Trophoblast cell (in vitro differentiated cells and primary cell): ENCODE measurements at regions not wholly inside any gene's neighbourhood (a gene's known extent, or its start where the extent isn't known, plus 50 kb on each side); places are given as distances from the start of the nearest gene placed in this dataset.

Experiments
- DNase-seq, 2 donors: peaks; one replicate each; pipeline ENCODE4 v3.0.0-alpha.2; 2016
- H2AFZ ChIP-seq: 2 replicates; pipeline ENCODE4 v1.6.1; 2013; ENCODE audit warnings: low read length, moderate library complexity, mild to moderate bottlenecking; ENCODE audit not compliant: insufficient read depth, poor library complexity
- H2AK5ac ChIP-seq: 2 replicates; pipeline ENCODE4 v1.6.1; 2013; ENCODE audit warnings: mild to moderate bottlenecking, low read length
- H2BK120ac ChIP-seq: 2 replicates; pipeline ENCODE4 v1.6.1; 2013; ENCODE audit warnings: low read length, mild to moderate bottlenecking, moderate library complexity; ENCODE audit not compliant: insufficient read depth, poor library complexity
- H2BK12ac ChIP-seq: 2 replicates; pipeline ENCODE4 v1.6.1; 2013; ENCODE audit warnings: mild to moderate bottlenecking, low read length, moderate library complexity
- H2BK5ac ChIP-seq: 2 replicates; pipeline ENCODE4 v1.6.1; 2013; ENCODE audit warnings: low read length, low read depth, moderate library complexity, mild to moderate bottlenecking; ENCODE audit not compliant: poor library complexity
- H3K14ac ChIP-seq: 2 replicates; pipeline ENCODE4 v1.6.1; 2013; ENCODE audit warnings: mild to moderate bottlenecking, low read length
- H3K18ac ChIP-seq: 2 replicates; pipeline ENCODE4 v1.6.1; 2013; ENCODE audit warnings: mild to moderate bottlenecking, low read length
- H3K23ac ChIP-seq: 2 replicates; pipeline ENCODE4 v1.6.1; 2013; ENCODE audit warnings: low read length
- H3K27ac ChIP-seq: 2 replicates; pipeline ENCODE4 v1.5.1; 2013; ENCODE audit warnings: low read depth, mild to moderate bottlenecking, inconsistent platforms, low read length, moderate library complexity
- H3K27me3 ChIP-seq: 2 replicates; pipeline ENCODE4 v1.6.1; 2013; ENCODE audit warnings: inconsistent platforms, mild to moderate bottlenecking, low read length, moderate library complexity; ENCODE audit not compliant: insufficient read depth
- H3K36me3 ChIP-seq, 2 experiments: 1 replicate in 1 of 2; 2 replicates in 1 of 2; pipeline ENCODE4 v1.6.1; 2013; ENCODE audit warnings: low read length in 2 of 2, mild to moderate bottlenecking in 2 of 2, moderate library complexity in 1 of 2; ENCODE audit not compliant: insufficient read depth in 2 of 2, control insufficient read depth in 1 of 2
- H3K4ac ChIP-seq: 2 replicates; pipeline ENCODE4 v1.6.1; 2013; ENCODE audit warnings: low read depth, mild to moderate bottlenecking, low read length, moderate library complexity
- H3K4me1 ChIP-seq, 2 experiments: 1 replicate in 1 of 2; 2 replicates in 1 of 2; pipeline ENCODE4 v1.6.1; 2013; ENCODE audit warnings: low read length in 2 of 2, mild to moderate bottlenecking in 2 of 2, moderate library complexity in 1 of 2; ENCODE audit not compliant: insufficient read depth in 2 of 2, control insufficient read depth in 1 of 2
- H3K4me2 ChIP-seq: 2 replicates; pipeline ENCODE4 v1.6.1; 2013; ENCODE audit warnings: inconsistent platforms, mild to moderate bottlenecking, low read length, moderate library complexity
- H3K4me3 ChIP-seq: 2 replicates; pipeline ENCODE4 v1.5.1; 2013; ENCODE audit warnings: mild to moderate bottlenecking, low read depth, low read length, inconsistent platforms
- H3K79me1 ChIP-seq: one replicate; pipeline ENCODE4 v1.6.1; 2013; ENCODE audit warnings: low read length
- H3K79me2 ChIP-seq: 2 replicates; pipeline ENCODE4 v1.6.1; 2013; ENCODE audit warnings: low read length, mild to moderate bottlenecking; ENCODE audit not compliant: control insufficient read depth, insufficient read depth, poor library complexity
- H3K9ac ChIP-seq: 2 replicates; pipeline ENCODE4 v1.6.1; 2013; ENCODE audit warnings: mild to moderate bottlenecking, low read length
- H3K9me3 ChIP-seq: 2 replicates; pipeline ENCODE4 v1.6.1; 2013; ENCODE audit warnings: low read depth, mild to moderate bottlenecking, control low read depth, inconsistent platforms, low read length; ENCODE audit not compliant: insufficient read depth
- H4K12ac ChIP-seq: 2 replicates; pipeline ENCODE4 v1.6.1; 2013; ENCODE audit warnings: low read depth, mild to moderate bottlenecking, low read length, moderate library complexity
- H4K8ac ChIP-seq: 2 replicates; pipeline ENCODE4 v1.6.1; 2013; ENCODE audit warnings: low read depth, mild to moderate bottlenecking, low read length, moderate library complexity
- H4K91ac ChIP-seq: one replicate; pipeline ENCODE4 v1.6.1; 2013; ENCODE audit warnings: low read depth, mild to moderate bottlenecking, low read length, moderate library complexity
- WGBS: extraction: QIAGEN DNeasy Blood & Tissue Kit; methylation state at CpG from one replicate; pipeline ENCODE4 v1.1.7; 2013; ENCODE audit warnings: missing lambda C conversion rate; ENCODE audit not compliant: insufficient read length, insufficient coverage; ENCODE audit errors: extremely low coverage; 5-methylcytosine and 5-hydroxymethylcytosine counted together

GRCh38 chr6:92915466-92915865 is 503.9 kb downstream of the EPHA7 start:
- H3K14ac ChIP-seq, result no peak overlapping the region
- no peak overlapping the region for H3K4me2 ChIP-seq
- no peak overlapping the region for H2AK5ac ChIP-seq
- no CpG with 5 or more reads among the region's 2 CpGs for WGBS
- no peaks in the 10 kb centered on the region for H3K9me3 ChIP-seq
- no peak overlapping the region for H3K27ac ChIP-seq
- no peaks in the 10 kb centered on the region for H3K79me2 ChIP-seq
- H3K27me3 ChIP-seq, result no peaks in the 10 kb centered on the region
- no peak overlapping the region for H2BK5ac ChIP-seq
- H3K9ac ChIP-seq, result no peak overlapping the region
- no peak overlapping the region for H3K4me3 ChIP-seq
- H3K18ac ChIP-seq, result no peak overlapping the region
- H3K23ac ChIP-seq, result no peak overlapping the region
- H2BK12ac ChIP-seq, result no peak overlapping the region
- H4K12ac ChIP-seq, result no peak overlapping the region
- no peaks in the 10 kb centered on the region for H3K79me1 ChIP-seq
- no peak for DNase-seq
- no peak overlapping the region for H3K4ac ChIP-seq
- no peak overlapping the region for H4K91ac ChIP-seq
- H3K4me1 ChIP-seq, result no peaks in the 10 kb centered on the region
- no peak overlapping the region for H2BK120ac ChIP-seq
- H2AFZ ChIP-seq, result no peak overlapping the region
- H3K36me3 ChIP-seq, result no peaks in the 10 kb centered on the region
- no peak overlapping the region for H4K8ac ChIP-seq

- H3K4me2 ChIP-seq, result no peak overlapping the region
- no peaks in the 10 kb centered on the region for H3K79me2 ChIP-seq
- H3K79me1 ChIP-seq, result no peaks in the 10 kb centered on the region
- H3K9me3 ChIP-seq, result no peaks in the 10 kb centered on the region
- no CpG with 5 or more reads among the region's 1 CpG for WGBS
- no peaks in the 10 kb centered on the region for H3K4me1 ChIP-seq
- no peak overlapping the region for H3K9ac ChIP-seq
- no peak overlapping the region for H3K18ac ChIP-seq
- H2AFZ ChIP-seq, result no peak overlapping the region
- H4K12ac ChIP-seq, result no peak overlapping the region
- no peak overlapping the region for H4K91ac ChIP-seq
- H3K4ac ChIP-seq, result no peak overlapping the region
- DNase-seq, result no peak
- no peaks in the 10 kb centered on the region for H3K27me3 ChIP-seq
- H3K36me3 ChIP-seq, result no peaks in the 10 kb centered on the region
- H2AK5ac ChIP-seq, result no peak overlapping the region
- H3K27ac ChIP-seq, result no peak overlapping the region
- H2BK5ac ChIP-seq, result no peak overlapping the region
- no peak overlapping the region for H3K4me3 ChIP-seq
- H4K8ac ChIP-seq, result no peak overlapping the region
- no peak overlapping the region for H2BK120ac ChIP-seq
- no peak overlapping the region for H2BK12ac ChIP-seq
- H3K14ac ChIP-seq, result no peak overlapping the region
- no peak overlapping the region for H3K23ac ChIP-seq
Measured at GRCh38 chr6:92911301-92911700, 508.1 kb downstream of the EPHA7 start.

GRCh38 chr6:92910646-92911045 is 508.7 kb downstream of the EPHA7 start:
- no CpG with 5 or more reads among the region's 1 CpG for WGBS

GRCh38 chr6:92906385-92906784 is 513.0 kb downstream of the EPHA7 start:
- no peaks in the 10 kb centered on the region for H3K9me3 ChIP-seq
- H2BK120ac ChIP-seq, result no peak overlapping the region
- H4K8ac ChIP-seq, result no peak overlapping the region
- no peak overlapping the region for H3K9ac ChIP-seq
- no peaks in the 10 kb centered on the region for H3K27me3 ChIP-seq
- H2AK5ac ChIP-seq, result no peak overlapping the region
- no peak overlapping the region for H4K91ac ChIP-seq
- no peak overlapping the region for H4K12ac ChIP-seq
- H2BK5ac ChIP-seq, result no peak overlapping the region
- H3K4me3 ChIP-seq, result no peak overlapping the region
- H3K4me2 ChIP-seq, result no peak overlapping the region
- DNase-seq, result no peak
- H3K79me1 ChIP-seq, result no peaks in the 10 kb centered on the region
- H3K18ac ChIP-seq, result no peak overlapping the region
- H2BK12ac ChIP-seq, result no peak overlapping the region
- H3K4ac ChIP-seq, result no peak overlapping the region
- H3K27ac ChIP-seq, result no peak overlapping the region
- H2AFZ ChIP-seq, result no peak overlapping the region
- no peaks in the 10 kb centered on the region for H3K36me3 ChIP-seq
- H3K4me1 ChIP-seq, result no peaks in the 10 kb centered on the region
- WGBS, result no CpG with 5 or more reads among the region's 1 CpG
- no peak overlapping the region for H3K14ac ChIP-seq
- H3K79me2 ChIP-seq, result no peaks in the 10 kb centered on the region
- H3K23ac ChIP-seq, result no peak overlapping the region

More at GRCh38 chr6:92910646-92911045, 508.7 kb downstream of the EPHA7 start:
- Histone ChIP-seq H3K4ac (no peak overlapping the region), H3K9me3 (no peaks in the 10 kb centered on the region), H4K12ac (no peak overlapping the region), H3K36me3 (no peaks in the 10 kb centered on the region), H3K27me3 (no peaks in the 10 kb centered on the region), H3K14ac (no peak overlapping the region), H3K23ac (no peak overlapping the region), H4K91ac (no peak overlapping the region), H2BK12ac (no peak overlapping the region), H2AFZ (no peak overlapping the region), H3K79me2 (no peaks in the 10 kb centered on the region), H4K8ac (no peak overlapping the region), H2BK5ac (no peak overlapping the region), H3K18ac (no peak overlapping the region), H3K27ac (no peak overlapping the region), H3K4me1 (no peaks in the 10 kb centered on the region), H3K79me1 (no peaks in the 10 kb centered on the region), H2BK120ac (no peak overlapping the region), H3K4me3 (no peak overlapping the region), H3K9ac (no peak overlapping the region), H3K4me2 (no peak overlapping the region), H2AK5ac (no peak overlapping the region)
- no peak for DNase-seq
